ENCODE measurements at regions not wholly inside any gene's neighbourhood (a gene's known extent, or its start where the extent isn't known, plus 50 kb on each side); places are given as distances from the start of the nearest gene placed in this dataset.

DNA sequence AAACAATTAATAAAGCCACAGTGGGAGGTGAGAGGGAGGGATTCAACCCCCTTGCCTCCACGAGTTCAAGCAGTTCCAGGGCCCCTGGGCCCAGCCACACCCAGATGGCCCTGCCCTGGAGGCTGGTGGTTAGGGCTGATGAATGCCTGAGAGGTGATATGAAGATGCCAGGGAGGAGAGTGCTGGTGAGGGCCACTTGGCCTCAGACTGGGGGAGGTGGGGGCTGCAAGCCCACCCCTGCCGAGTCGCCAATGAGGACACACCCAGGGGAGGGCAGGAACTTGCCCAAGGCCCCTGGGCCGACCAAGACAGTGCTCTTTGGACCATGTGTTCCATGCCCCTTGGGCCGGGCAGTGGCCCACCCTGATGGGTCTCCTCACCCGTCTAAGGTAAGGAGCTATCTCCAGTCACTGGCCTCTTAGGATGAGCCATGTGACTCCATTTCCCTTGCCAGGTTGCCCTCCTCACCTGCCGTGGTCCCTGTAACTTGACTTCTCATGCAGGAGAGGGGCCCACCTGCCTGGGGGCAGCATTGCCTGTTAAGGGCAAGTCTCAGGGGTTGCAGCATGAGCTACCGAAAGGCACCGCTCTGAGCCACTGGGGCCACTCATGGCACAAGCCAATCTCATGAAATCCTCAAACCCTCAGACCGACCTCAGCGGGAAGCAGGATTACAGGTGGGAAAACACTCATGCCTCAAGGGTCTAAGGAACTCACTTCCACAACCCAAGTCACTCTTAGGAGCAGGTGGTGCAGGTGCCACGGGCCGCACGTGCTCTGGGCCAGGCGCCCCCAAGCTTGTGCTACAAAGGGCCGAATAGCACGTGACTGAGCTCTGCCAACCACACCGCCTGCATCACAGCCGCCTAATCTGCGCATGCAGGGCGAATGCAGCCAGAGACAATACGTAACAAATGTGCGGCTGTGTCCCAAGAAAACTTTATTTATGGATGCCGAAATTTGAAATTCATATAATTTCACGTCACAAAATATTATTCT is 147.4 kb upstream of the MLN start:
- no peak for DNase-seq (ENCODE audit: low read depth)

DNA sequence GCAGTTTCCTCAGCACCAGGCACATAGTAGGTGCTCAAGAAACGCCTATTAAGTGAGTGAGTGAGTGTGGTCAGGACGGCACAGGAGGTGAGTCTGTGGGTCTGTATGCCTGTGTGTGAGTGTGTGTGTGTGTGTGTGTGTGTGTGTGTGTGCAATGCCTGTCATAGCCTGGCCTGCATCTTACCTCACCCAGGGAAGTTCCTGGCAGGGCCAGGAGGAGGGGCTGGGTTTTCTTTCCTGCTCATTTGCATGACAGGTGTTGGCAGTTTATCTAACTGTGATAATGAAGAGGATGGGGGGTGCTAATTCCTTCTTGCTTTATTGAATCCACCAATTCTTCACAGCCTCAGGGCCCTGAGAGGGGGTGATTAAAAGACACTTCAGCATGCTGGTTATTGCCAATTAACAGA is 146.7 kb upstream of the MLN start:
- DNase-seq (ENCODE audit: low read depth): no peak

DNA sequence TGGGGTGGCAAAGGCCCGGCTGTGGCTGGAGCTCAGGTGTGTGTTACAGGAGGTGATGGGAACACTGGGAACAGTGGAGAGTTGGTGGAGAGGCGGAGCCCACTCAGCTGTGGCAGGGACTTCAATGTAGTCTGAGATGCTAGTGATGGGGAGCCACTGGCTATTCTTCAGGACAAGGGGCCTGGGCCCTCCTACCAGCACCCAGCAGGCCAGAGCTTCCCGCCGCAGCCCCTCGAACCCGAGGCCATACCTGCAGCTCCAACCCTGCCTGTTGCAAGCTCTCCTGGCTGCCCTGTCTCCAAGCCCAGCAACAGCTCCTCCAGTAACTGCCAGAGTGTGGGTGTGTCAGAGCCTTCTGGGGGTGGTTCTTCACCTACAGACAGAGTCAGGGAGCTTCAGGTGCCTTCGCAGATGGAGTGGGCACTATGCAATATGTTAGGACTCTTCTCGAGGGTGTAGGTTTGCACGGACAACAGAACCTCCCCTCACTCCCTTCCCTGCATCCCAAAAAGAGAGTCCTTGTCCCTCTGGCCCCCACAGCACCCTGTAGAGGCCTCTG is 146.2 kb upstream of the MLN start:
- DNase-seq (ENCODE audit: low read depth): no peak

DNA sequence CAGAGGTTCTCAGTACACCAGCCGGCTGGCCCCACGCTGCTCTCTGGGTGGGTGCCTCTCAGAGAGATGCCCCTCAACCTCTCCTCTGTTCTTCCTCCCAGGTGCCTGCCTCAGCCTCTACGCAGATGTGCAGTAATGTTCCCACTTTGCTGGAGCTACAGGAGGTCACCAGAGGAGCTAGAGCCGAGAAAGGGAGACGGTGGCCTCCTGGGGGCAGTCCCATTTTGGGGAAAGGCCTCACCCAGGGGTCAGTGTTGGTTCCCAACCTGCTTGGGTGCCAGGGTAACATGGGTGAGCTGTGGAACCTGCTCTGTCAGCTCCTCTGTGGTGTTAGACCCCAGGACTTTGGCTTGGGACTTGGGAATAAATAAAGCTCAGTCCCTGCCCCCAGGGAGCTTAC is 145.3 kb upstream of the MLN start:
- no peak for DNase-seq (ENCODE audit: low read depth)

DNA sequence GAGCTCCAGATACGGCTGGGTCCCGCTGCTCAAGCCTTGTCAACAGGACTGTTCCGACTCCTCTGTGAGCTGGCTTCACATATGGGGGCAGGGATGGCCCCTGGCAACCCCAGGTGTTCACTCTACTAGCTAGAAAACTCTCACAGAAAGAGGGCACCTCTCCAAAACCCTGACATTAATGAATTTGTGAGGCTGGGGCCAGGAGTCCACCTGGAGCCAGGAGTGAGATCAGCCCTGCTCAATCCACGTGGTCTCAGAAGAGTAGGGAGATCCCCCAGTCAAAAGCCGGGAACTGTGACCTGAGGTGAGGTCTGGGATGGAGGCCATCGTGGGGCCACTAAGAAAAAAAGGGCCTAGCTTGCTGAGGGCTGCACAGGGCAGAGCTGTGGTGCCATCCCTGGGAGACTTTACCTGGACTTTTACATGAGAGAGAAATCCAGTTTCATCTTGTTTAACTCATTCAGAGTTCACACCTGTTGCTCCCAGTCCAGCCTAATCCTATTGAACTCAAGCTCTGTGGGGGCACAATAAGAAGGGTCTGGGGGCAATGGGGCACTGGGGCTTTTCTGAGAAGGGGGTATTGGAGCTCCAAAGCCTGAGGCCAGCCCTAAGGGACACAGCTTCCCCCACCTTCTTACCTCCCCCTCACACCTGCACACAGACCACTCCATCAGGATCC is 144.3 kb upstream of the MLN start:
- no peak for DNase-seq (ENCODE audit: low read depth)

DNA sequence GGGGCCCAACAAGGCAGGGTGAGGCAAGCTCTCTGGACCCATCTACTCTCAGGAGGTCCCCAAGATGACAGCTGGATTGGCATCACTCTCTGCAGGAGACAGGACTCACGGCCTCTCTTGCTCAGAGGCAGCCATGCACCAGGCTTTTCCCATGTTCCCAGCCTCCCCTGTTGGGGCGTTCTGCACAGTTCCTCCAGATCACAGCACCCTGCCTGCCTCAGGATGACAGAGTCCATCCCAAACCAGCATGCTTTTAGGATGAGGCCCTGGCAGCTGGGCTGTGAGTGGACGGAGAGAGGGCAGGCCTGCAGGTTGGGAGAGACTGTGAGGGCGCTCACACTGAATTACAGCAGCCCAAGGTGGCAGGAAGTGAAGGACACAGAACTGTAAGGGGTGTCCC is 143.2 kb upstream of the MLN start:
- no peak for DNase-seq (ENCODE audit: low read depth)

DNA sequence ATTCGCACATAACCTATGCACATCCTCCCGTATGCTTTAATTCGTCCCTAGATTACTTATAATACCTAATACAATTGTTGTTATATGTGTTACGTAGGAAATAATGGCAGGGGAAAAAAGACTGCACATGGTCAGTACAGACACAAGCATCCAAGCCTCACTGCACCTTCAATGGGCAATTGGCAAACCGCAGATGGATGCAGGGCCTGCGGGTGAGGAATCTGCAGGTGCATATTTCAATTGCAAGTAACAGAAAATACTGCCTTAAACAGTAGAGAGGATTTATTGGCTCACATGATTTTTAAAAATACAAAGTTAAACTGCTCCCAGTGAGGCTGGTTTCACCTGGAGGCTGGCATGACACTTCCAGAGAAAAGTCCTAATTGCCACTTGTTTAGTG is 142.1 kb upstream of the MLN start:
- no peak for DNase-seq (ENCODE audit: low read depth)

DNA sequence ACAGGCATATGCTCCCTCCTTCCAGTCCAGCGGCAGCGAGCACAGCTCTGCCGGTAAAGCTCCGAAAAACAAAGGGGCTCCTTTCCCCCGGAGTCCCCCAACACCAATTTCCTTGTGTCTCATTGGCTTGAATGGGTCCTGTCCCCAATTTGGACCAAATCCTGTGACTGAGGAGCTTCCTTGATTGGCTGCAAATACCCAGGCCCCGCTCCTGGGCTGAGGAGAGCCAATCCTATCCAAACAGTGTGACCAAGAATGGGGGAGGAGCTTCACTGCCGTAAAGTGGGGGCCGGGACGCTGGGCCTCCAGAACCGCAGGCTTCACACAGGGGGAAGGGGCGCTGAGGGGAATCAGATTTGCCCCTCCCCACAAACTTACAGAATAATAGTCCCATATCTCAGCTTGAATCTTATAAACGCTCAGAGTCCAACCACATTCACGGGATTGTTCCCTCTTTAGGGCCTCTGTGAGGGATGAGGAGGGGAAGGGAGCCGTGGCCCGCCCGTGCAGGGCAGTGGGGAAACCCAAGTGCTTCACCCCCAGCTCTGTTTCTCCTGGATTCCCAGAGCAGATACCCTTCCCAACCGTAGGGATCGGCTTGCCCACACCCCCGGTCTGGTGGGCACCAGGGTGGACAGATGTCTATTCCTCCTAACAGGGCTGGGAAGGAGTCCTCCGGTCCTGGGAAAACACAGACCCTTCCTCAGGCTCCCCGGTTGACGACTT is 141.0 kb upstream of the MLN start:
- DNase-seq (ENCODE audit: low read depth): no peak

DNA sequence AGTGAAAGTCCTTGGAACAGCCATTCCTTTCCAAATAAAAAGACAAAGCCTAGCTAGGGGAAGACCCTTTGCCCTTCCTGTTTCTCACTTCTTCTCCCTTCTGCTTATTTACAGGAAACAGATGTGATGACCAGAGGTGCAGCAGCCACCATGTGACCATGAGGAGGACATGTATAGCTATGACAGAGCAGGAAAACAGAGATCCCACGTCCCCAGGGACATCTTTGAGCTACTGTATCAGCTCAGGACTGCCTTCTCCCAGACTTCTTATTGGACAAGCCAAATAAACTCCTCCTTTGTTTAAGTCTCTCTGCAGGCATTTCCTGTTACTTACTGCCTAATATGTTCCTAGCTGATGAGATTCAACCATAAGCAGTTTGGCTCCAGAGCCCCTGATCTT is 133.1 kb upstream of the MLN start:
- no peak for DNase-seq (ENCODE audit: low read depth)

DNA sequence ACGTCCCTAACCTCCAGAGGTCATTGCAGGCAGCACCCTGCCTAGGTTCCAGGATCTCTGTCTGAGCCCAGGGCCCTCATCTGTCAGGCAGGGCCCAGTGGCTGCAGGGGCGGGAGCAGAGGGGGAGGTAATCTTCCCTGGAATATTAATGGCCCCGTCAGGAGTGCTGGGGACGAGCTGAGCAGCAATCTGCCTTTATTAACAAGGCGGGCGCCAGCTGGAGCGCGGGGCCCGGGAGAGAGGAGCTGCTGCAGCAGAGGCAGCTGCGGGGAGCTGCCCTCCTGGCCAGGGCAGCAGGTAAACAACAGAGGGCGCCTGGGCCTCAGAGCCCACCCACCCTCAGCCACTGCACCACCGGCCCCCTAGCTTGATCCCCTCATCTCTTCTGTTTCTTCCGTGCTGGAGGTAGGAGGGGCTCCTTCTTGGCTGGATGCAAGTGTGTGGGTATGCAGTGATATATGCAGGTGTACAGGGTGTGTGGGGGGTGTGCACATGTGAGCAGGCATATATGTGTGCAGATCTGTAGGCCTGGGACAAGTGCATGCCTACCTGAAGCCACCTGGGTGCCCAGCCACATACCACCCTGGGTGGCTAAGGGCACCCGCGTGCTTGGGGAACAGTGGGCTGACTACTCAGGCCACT is 131.8 kb upstream of the MLN start:
- DNase-seq (ENCODE audit: low read depth): no peak

DNA sequence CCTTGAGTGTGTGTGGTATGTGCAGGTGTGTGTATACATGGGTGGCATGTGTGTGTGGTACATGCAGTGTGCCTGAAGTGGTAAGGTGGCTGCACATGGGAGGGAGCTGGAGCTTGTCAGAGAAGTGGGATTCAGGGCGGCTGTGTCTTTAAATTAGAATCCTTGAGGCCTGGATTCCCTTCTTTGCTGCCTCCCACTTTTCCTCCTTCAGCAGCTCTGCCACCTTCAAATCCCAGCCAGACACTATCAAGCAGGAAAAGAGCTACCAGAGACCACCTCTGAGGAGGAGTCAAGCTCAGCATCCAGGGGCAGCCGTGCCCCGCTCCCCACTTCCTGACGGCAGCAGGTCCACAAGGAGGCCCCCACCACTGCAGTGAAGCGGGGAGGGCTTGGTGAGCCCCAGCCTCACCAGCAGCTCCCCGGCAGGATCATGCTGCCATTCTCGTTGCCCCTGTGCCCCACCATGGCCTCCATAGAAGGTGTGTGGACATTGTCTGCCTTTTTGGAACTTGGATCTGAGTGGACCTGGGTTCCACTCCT is 131.0 kb upstream of the MLN start:
- DNase-seq (ENCODE audit: low read depth): no peak

DNA sequence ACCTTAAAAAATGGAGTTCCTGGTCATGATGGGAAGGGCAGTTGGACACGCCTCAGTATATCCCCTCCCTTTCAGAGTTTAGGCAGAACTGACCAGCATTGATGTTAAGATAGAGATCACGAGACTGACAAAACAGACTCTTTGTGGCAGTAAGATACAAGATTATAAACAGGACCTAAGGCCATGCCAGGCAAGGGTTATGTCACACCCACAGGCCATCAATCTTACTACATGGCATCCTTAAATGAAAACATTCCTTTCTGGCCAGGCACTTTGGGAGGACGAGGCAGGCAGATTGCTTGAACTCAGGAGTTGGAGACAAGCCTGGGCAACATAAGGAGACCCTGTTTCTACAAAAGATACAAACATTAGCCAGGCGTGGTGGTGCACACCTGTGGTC is 129.3 kb upstream of the MLN start:
- no peak for DNase-seq (ENCODE audit: low read depth)

DNA sequence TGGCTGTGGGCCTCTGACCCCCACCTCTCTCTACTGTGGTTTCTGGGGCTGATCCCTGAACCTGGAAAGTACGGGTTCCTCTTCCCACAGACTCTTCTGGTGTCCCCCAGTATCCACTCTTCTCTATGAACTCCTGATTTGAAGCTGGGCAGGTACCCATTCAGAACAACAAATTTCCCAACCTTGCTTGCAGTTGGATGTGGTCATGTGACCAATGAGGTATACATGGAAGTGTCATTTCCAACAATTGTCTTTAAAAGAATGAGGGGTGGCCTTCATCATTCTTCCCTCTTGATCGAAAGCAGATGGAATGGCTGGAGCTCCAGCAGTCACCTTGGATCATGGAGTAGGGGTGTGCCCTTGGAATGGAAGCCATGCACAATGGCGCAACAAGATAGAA is 128.0 kb upstream of the MLN start:
- DNase-seq (ENCODE audit: low read depth): no peak

DNA sequence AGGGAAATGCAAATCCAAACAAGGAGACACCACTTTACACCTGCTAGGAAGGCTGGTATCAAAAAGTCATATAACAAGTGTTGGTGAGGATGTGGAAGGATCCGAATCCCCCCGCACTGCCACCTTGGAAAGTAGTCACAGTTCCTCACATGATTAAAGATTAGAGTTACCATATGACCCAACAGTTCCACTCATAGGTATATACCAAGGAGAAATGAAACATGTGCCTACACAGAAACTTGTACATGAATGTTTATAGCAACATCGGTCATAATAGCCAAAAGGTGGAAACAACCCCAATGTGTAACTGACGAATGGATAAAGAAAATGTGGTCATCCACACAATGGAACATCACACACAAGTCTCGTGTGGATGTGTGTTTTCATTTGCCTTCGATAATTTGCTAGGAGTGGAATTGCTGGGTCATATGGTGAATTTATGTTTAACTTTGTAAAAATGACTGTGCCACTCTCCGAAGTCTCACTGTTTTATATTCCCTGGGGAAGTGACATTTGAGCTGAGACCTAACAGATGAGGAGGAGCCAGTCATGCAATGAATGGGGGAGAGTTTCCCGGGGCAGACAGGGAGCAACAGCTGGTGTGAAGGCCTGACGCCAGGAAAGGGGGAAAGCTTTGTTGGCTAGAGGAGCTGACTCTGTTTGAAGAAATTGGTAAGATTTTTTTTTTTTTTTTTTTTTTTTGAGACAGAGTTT is 125.9 kb upstream of the MLN start:
- DNase-seq (ENCODE audit: low read depth): no peak

DNA sequence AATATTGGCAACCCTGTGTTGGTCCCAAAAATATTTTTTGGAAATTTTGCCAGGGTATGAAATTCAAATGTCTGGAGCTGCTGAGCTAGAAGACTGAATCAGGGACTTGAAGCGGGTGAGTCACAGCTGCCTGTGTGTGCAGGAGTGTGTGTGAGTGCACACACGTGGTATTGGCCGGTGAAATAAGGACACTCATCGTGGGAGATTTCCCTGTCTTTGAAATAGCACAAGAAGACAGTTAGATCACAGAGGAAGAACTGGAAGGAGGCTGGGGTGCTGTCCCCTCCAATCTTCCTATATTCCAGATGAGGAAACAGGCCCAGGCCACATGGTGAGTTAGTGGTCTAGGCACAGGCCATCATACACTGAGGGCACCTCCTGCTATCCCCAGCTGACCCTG is 123.8 kb upstream of the MLN start:
- peak; percentile 4 for DNase-seq (ENCODE audit: low read depth)

DNA sequence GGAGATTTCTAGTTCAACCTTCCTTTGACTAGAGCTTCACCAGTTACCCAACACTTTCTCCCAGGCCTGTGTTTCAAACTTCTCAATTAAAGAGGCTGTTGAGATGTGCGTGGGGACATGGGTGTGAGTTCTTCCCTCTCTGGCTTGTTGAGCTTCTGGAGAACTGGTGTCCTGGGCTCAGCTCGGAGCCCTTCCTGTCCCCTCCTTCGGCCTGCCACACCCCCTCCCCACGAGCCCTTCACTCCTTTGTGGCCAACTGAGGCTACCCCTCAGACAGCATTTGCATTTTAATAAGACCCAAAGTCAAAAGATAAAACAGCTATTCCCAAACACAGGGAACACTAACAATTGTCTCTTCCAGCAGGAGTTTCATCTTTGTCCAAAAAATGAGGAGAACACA is 123.3 kb upstream of the MLN start:
- no peak for DNase-seq (ENCODE audit: low read depth)

DNA sequence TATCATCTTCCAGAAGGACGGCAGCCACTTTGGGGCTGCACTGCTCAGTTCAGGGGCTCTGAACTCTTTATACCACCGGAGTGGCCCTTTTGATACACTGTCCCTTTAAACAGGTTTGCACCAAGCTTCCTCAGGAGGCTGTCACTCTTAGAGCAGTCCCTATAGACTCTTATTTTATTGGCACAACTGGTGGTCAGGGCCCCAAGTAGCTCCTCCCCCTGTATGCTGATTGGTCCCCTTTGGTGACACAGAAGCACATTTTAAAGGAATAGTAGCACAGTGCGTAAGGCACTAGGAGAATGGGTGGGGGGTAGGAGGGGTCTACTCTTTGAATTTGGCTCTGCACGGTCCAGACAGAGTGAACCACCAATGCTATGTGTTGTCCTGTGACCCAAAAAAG is 122.6 kb upstream of the MLN start:
- no peak for DNase-seq (ENCODE audit: low read depth)

DNA sequence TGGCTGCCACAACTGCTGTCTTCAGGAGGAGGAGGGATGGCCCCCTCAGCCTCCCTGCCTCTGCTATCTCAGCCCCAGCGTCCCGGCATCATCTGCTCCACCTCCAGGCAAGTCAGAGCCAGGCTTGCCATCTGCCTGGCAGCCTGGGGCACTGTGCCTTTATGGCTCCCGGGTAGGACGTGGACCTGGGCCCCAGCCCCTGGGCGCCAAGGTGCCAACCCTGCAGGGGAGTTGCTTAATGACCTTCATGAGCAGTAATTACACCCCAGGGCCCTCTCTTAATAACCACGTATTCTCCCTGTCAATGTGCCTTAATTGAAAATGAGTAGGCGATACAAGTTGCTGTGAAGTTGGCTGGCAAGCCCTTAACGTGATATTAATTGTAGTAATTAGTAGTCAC is 122.1 kb upstream of the MLN start:
- no peak for DNase-seq (ENCODE audit: low read depth)

DNA sequence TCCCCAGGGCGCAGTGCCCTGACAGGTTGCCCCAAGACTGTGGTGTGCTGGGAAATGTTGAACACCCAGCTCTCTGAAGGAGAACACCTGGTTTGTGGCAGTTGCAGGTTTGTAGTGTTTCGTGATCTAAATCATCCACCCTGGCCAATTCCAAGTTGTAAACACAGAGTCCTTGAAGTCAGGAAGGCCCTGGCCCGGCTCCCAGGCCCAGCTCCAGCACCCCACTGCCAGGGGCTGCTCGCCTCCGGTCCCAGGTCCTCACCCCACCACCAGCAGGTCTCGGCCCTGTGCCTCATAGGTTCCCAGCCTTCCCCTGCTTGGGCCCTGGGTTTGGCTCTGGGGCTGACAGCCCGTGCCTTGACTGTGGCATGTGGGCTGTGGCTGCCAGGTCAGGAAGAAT is 121.4 kb upstream of the MLN start:
- no peak for DNase-seq (ENCODE audit: low read depth)

DNA sequence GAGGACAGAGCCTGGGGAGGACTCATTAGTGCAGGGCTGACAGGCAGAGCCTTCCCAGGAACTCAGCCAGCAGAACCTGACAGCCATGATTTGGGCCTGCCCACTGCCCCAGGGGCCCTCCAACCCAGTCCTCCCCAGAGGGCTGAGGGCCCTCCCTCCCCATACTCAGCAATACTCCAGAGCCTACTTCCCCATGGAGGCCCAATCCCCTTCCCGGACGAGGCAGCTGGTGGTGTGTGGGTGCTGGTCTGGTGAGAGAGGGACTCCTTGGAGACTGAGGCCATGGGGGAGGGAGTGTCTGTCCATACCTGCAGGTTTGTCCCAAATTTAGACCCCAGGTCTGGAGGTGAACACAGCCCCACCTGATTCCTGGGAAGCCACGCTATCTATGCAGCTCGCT is 120.9 kb upstream of the MLN start:
- DNase-seq (ENCODE audit: low read depth): no peak

DNA sequence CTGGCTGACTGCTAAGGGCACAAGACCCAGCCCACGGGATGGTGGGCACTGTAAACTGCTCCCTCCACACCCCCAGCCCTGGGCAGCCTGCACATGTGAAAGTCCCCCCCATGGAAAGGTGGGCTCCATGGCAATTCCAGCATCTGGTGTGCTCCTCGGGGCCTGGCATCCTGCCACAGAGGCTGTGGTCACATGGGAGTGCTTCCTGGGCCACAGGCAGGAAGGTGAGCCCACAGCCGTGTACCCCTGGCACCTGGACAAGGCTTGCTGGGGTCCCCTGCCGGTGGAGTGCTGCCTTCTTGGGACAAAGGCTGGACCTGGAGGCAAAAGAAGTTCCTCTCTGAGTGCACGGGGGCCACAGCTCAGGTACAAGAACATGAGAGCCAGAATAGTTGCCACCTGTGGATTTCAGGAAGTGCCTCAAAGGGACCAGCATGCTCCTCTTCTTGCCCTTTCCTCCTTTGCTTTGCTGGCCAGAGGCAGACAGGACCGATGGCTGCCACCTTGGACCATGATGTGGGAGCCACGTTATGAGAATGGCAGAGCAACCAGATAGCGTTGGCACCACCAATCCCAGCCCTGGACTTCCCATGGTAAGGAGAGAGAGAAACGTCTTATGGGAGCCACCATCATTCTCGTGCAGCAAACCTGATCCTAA is 120.2 kb upstream of the MLN start:
- no peak for DNase-seq (ENCODE audit: low read depth)
